KMS-11 (cell line): ENCODE measurements at regions not wholly inside any gene's neighbourhood (a gene's known extent, or its start where the extent isn't known, plus 50 kb on each side); places are given as distances from the start of the nearest gene placed in this dataset.

Experiments
- H2AFZ ChIP-seq: fragments of 200-600 bp; sonication (generic); 2 replicates; pipeline ENCODE4 v1.6.1; 2016; ENCODE audit warnings: antibody characterized with exemption, mixed run types, low read depth
- H3K27ac ChIP-seq: fragments of 200-600 bp; sonication (generic); 2 replicates; pipeline ENCODE4 v1.6.1; 2016; ENCODE audit warnings: mild to moderate bottlenecking, mixed run types
- H3K27me3 ChIP-seq: fragments of 200-600 bp; sonication (generic); 2 replicates; pipeline ENCODE4 v1.6.1; 2017; ENCODE audit warnings: mild to moderate bottlenecking, low read depth, mixed run types, moderate library complexity; ENCODE audit not compliant: insufficient read depth
- H3K36me3 ChIP-seq: fragments of 200-600 bp; sonication (generic); 2 replicates; pipeline ENCODE4 v1.6.1; 2017; ENCODE audit warnings: mild to moderate bottlenecking, mixed run types; ENCODE audit not compliant: insufficient read depth
- H3K4me1 ChIP-seq: fragments of 200-600 bp; sonication (generic); 2 replicates; pipeline ENCODE4 v1.6.1; 2016; ENCODE audit warnings: mild to moderate bottlenecking, low read depth, mixed run types; ENCODE audit not compliant: poor library complexity, severe bottlenecking
- H3K4me2 ChIP-seq: fragments of 200-600 bp; sonication (generic); 2 replicates; pipeline ENCODE4 v1.7.0; 2016; ENCODE audit warnings: mild to moderate bottlenecking, mixed run types
- H3K4me3 ChIP-seq: fragments of 200-600 bp; sonication (generic); IDR thresholded peaks from 2 replicates; pipeline ENCODE4 v1.6.1; 2017; ENCODE audit warnings: low read depth, low read length, mixed read lengths; ENCODE audit not compliant: insufficient read depth
- H3K79me2 ChIP-seq: fragments of 200-600 bp; sonication (generic); 2 replicates; pipeline ENCODE4 v1.6.1; 2016; ENCODE audit warnings: low read depth, mixed run types; ENCODE audit not compliant: insufficient read depth
- H3K9ac ChIP-seq: fragments of 200-600 bp; sonication (generic); 2 replicates; pipeline ENCODE4 v1.6.1; 2016; ENCODE audit warnings: mild to moderate bottlenecking, mixed run types
- H4K20me1 ChIP-seq: fragments of 200-600 bp; sonication (generic); 2 replicates; pipeline ENCODE4 v1.6.1; 2016; ENCODE audit warnings: mild to moderate bottlenecking, mixed run types; ENCODE audit not compliant: insufficient read depth
- CTCF ChIP-seq: fragments of 200-600 bp; sonication (generic); conservative IDR thresholded peaks from 2 replicates; pipeline ENCODE4 v1.6.1; 2017; ENCODE audit warnings: low read depth, mild to moderate bottlenecking, antibody characterized with exemption, low read length, moderate library complexity, mixed read lengths

GRCh38 chr2:14756122-14756541 is 123.6 kb downstream of the LRATD1 start:
- Histone ChIP-seq H3K9ac (no peak overlapping the region), H4K20me1 (no peaks in the 10 kb centered on the region), H3K27ac (no peak overlapping the region), H3K36me3 (no peaks in the 10 kb centered on the region), H3K79me2 (no peaks in the 10 kb centered on the region), H3K4me2 (no peak overlapping the region), H2AFZ (no peak overlapping the region), H3K4me1 (no peaks in the 10 kb centered on the region), H3K4me3 (no peak overlapping the region), H3K27me3 (no peaks in the 10 kb centered on the region)
- TF ChIP-seq CTCF: no peak

DNA sequence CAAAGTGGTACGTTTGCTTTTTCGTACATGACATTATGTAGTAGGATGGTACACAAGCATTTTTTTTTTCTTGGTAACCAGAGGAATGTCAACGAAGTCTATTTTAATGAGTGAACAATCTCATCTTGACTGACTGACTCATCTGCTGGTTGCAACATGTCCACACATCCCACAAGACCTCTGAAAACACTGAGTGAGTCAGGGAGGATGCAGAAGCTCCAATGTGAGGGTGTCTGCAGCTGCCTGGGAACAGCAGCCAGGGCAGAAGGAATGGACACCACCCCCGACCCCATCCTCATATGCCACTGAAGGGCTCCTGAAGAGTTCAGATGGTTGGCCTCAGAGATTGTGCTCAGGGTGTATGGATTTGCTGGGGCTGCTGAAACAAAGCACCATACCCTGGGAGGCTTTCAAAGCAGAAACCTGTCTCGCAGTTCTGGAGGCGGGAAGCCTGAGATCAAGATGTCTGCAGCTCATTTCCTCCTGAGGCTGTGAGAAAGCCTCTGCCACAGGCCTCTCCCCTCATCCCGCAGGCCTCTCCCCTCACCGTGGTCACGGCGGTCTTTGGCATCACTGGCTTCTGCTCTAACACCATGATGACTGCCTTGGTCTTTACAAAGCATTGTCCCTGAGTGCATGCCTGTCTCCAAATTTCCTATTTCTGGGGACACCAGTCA is 124.6 kb downstream of the LRATD1 start:
- Histone ChIP-seq H4K20me1 (no peaks in the 10 kb centered on the region), H3K27ac (no peak overlapping the region), H3K4me3 (no peak overlapping the region), H3K4me2 (no peak overlapping the region), H2AFZ (no peak overlapping the region), H3K79me2 (no peaks in the 10 kb centered on the region), H3K27me3 (no peaks in the 10 kb centered on the region), H3K4me1 (no peaks in the 10 kb centered on the region), H3K9ac (no peak overlapping the region), H3K36me3 (no peaks in the 10 kb centered on the region)
- no peak for TF ChIP-seq CTCF

DNA sequence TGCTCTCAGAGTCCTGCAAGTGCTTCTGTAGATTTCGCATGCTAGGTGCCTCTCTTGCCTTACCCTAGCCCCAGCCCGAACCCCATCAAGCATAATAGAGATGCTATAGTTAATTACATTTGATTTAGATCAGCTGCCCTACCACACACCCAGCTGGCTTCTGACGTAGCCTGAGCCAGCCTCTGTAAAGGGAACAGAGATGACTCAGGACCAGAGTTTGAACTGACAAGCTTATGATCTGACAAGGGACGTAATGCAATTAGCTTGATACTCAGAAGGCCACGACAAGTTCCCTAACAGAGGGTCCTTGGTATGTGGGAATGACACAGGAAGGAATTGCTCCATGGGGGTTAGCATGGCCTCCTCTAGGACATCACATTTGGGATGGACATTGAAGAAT is 126.6 kb downstream of the LRATD1 start:
- H3K9ac ChIP-seq: no peak overlapping the region
- H3K27me3 ChIP-seq: no peaks in the 10 kb centered on the region
- no peak overlapping the region for H3K4me2 ChIP-seq
- H3K36me3 ChIP-seq: no peaks in the 10 kb centered on the region
- no peak overlapping the region for H3K27ac ChIP-seq
- H3K4me3 ChIP-seq: no peak overlapping the region
- no peak for TF ChIP-seq CTCF
- no peaks in the 10 kb centered on the region for H3K79me2 ChIP-seq
- no peaks in the 10 kb centered on the region for H4K20me1 ChIP-seq
- H2AFZ ChIP-seq: no peak overlapping the region
- H3K4me1 ChIP-seq: no peaks in the 10 kb centered on the region

DNA sequence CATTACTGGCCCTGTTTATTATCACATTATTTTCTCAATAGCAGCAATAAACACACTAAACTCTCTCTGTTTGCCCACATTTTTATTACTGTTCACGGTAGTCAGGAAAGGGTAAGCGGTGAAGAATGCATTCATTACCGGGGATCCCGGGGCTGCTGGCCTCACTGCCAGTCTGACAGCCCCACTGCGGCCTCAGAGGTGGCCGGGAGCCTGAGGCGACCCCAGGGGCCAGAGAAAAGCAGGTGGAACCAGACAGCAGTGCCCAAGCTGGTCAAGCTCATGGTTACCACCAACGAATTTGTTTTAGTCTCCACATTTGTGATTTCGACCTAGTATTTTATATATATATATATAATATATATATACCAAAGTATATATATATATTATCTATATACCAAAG is 127.7 kb downstream of the LRATD1 start:
- Histone ChIP-seq H3K36me3 (no peaks in the 10 kb centered on the region), H3K9ac (no peak overlapping the region), H3K4me2 (no peak overlapping the region), H3K27me3 (no peaks in the 10 kb centered on the region), H3K27ac (no peak overlapping the region), H2AFZ (no peak overlapping the region), H3K4me1 (no peaks in the 10 kb centered on the region), H3K79me2 (no peaks in the 10 kb centered on the region), H4K20me1 (no peaks in the 10 kb centered on the region), H3K4me3 (no peak overlapping the region)
- no peak for TF ChIP-seq CTCF
